Stimulated activated CD4-positive, alpha-beta T cell treated with anti-CD3 and anti-CD28 coated beads, Interleukin-12 subunit alpha, Interleukin-12 subunit beta, amount 100 ng/mL, for 48 hours (primary cell): ENCODE measurements at regions not wholly inside any gene's neighbourhood (a gene's known extent, or its start where the extent isn't known, plus 50 kb on each side); places are given as distances from the start of the nearest gene placed in this dataset.
A peak's percentile ranks its signal among the peaks of the same experiment; 100 is the strongest.

Source experiments
- DNase-seq, 3 donors: peaks; one replicate each; pipeline ENCODE4 v3.0.0-alpha.2; 2020; ENCODE audit warnings: low read depth in 2 of 3, low spot score in 1 of 3

DNA sequence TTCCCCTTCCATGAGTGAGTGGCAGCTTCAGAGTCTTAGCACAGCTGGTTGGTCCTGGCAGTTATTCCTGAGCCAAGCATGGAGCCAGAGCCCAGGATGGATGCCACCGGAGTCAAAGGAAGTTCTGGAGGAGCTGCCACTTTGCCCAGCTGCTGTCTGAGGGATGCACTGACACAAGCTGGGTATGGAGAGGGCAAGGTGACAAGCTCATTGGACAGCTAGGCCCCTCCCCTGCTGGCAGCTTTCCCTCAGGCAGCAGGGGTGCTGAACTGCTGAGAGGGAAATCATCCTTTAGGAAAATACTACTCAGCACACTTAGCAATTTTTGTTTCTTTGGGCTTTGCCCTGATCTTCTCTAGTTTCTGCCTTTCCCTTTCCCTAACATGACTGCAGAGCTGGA, 99.3 kb upstream of the SESN3 start:
- no peak for DNase-seq

DNA sequence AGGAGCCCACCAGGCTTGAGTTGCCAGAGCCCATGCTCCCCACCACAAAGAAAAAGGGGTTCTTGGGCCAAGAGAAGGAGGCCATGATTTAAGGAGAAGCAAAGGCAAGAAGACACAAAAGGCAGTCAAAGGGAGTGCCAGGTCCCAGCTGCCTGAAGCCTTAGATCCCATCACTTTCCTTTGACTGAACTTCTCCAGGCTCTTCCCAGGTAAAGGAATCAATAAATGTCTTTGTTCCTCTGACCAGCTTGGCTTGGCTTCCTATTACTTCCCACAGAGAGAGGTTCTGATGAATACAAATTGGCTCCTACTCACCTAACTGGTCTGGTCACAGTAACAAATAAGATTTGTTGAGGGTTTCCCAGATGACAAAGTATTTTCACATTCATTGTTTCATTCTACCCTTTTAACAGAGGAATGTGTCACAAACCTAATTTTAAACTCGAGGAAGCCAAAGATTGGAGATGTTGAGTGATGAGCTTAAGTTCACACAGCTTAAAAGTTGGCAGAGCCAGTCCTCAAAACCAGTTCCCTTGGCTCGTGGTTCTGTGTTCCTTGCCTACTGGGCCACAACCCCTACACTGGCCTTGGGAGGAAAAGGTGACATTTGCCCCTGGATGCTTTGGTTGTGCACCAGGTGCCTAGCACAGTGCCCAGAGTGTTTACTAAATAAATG, 96.4 kb upstream of the SESN3 start:
- no peak for DNase-seq

DNA sequence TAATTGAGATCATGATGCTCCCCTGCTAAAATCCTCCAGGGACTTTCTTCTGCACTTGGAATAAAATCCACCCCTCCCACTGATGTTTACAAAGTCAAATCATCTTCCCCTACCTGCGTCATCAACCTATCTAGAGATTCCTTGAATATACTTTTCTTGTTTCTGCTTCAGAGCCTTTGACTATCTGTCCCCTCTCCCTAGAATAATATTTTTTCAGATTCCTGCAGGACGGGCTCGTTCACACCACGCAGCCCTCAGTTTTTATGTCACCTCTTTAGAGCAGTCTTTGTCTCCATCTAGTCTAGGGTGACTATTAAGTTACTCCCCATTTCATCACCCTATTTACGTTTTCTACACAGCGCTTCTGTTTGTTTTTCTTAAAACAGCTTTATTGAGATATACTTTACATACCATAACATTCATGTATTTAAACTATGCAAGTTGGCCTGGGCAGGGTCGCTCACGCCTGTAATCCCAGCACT, 94.8 kb upstream of the SESN3 start:
- no peak for DNase-seq

DNA sequence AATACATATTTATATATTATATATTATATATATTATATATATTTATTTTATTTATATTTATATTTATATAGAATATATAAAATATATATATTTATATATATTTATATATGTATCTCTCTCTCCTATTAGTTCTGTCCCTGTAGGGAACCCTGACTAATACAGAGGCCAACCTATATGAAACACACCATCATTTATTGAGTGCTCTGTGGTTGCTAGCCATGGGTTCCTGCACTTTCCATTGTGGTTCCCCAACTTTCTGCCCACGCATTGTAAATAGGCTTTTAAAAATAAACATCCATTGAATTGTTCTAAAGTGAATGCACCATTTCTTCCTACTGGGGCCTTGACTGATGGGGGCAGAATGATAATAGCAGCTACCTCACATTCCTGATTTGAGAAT, 93.8 kb upstream of the SESN3 start:
- DNase-seq, result no peak

DNA sequence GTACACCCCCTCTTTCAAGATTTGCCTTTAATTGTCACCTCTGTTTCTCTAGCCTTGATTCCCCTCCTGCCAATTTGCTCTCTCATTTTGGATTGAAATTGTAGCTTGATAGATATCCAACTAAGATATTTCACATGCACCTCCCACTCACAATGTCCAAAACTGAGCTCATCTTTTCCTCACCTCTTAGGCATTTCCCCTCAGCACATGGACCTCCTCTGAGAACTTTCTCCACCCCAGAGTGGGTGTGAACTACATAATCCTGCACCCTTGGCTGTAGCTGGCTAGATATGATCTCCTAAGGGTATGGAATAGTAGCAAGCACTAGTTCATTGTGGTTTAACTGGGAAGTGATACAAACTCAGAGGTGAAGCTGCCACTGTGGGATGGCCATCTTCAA, 91.5 kb upstream of the SESN3 start:
- no peak for DNase-seq

DNA sequence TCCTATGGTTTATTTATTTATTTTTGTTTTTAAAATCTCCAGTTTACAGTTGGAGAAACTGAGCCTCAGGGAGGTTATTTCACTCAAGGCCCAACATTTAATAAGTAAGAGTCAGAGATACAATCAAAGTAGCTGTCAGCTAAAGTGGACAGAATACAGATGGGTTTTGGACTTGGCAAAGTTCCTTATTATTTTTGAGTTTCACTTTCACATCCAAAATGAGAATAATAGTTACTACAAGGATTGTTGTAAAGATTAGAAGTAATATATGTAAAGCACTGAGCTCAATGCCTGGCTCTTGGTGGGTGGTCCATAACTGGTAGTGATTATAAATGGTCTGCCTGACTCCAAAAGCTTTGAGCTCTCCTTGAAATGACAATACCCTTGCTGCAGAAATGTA, 87.5 kb upstream of the SESN3 start:
- no peak for DNase-seq

DNA sequence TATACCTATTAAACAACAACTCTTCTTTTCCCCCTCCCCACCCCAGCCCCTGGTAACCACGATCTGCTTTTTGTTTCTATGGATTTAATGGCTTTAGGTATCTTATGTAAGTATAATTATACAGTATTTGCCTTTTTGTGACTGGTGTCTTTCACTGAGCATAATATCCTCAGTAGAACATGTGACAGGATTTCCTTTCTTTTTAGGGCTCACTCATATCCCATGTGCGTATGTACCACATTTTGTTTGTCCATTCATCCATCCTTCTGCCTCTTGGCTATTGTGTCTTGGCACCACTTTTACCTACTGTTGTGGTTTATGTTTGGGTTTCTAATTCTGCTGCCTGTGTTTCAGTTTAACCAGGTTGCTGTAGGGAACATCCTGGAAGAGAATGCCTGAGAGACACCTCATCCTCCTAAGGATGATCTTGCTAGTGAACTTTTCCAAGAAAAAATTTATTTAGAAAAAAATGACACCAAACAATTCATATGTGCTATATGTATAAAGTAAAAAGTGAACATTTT, 77.6 kb upstream of the SESN3 start:
- DNase-seq, result no peak

DNA sequence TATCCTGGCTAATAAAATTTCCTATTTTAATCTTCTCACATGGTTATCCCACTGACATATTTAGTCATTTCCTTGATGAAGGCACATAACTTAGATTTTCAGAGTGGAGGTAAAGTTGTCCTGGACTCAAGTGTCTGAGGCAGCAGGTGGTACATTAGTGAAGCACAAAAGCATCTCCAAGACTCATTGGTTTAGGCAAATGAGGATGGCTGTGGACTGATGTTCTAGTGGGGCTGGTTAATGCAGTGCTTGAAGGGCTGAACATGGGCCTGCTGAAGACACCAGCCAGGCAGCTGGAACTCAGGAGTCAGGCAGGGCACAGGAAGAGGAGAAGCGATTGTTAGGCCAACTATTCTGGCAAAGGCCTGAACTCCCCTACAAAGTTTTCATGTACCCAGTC, 76.3 kb upstream of the SESN3 start:
- DNase-seq, result no peak

DNA sequence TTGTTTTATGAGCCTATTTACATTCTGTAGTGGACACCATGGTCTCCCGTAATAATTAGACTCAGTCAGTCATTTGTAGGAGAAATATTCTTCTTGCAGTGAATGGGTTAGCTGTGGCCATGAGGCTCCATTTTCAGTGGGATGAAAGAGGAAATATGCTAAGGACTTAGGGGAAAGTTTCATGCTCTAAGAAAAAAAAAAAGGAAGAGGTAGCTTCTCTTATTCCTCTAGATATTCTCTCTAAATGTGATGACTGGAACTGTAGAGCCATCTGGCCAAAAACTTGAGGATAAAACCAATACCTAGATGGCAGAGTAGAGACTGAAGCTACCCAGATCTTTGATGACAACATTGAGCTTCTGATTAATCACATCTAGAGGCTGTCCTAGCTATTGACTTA, 75.8 kb upstream of the SESN3 start:
- no peak for DNase-seq

DNA sequence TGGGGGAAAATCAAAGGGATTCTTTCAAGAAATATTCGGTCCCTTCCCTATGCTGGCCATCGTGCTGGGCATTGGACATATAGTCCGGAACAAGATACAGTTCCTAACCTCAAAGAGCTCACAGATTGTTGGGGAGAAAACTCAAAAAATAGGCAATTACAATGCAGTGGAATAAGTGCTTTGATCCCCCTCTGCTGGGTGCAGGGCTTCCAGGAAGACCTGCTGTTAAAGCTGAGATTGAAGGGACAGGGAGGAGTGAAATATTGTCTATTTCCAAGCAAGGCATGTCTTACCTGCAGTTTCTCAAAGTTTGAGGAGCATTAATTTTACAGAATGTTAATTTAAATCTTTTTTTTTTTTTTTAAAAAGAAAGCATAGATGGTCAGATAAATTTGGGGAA, 75.1 kb upstream of the SESN3 start:
- no peak for DNase-seq

DNA sequence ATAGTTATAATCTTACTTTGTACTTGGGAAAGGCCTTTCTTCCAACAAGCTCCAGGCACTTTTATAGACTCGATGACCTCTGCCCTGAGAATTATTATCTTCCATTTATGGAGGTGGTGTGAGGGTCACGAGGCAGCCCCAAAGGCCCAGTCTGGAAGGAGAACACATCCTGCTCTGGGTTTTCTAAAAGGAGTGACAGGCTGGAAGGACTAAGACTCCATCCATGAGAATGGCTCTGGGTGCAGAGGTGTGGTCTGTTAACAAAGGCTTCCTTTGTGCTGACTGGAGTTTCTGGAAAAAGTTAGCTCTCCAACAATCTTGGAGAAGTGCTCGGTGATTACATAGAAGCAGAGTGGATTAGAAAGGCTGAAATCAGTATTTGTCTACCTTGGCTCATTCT, 74.7 kb upstream of the SESN3 start:
- no peak for DNase-seq

DNA sequence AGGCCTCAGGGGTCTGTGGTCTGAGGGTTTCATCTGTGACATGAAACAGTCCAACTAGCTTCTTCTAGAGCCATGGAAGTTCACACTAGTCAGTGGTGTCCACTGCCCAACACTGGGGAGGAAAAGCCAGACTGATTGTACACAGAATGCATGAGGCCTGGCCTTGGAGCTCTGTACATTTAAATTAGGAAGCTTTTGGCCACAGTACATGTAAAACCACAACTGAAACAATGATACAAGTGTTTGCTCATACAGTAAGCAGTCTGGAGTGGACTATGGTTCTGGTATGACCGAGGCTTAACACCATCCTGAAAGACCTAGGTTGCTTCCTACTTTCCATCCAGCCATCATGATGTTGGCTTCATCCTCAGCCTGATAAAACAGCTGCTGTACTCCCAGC, 73.8 kb upstream of the SESN3 start:
- no peak for DNase-seq

DNA sequence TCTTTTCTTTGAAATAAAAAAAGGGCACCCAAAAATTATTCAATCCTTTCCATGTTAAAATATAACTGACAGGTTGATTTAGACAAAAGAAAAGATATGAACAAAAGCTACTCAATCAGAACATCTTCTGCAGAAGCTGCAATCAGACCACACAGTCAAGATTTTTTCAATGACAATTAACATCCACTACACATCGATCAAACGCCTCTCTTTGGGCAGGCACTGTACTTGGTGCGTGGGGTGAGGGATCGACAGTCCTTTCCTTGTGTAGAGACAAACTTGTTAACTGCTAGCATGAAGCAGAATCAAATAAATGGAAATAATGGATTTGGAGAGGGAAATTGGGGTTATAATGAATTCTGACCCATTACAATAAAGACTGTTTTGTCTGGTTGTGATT, 71.2 kb upstream of the SESN3 start:
- DNase-seq, result no peak

DNA sequence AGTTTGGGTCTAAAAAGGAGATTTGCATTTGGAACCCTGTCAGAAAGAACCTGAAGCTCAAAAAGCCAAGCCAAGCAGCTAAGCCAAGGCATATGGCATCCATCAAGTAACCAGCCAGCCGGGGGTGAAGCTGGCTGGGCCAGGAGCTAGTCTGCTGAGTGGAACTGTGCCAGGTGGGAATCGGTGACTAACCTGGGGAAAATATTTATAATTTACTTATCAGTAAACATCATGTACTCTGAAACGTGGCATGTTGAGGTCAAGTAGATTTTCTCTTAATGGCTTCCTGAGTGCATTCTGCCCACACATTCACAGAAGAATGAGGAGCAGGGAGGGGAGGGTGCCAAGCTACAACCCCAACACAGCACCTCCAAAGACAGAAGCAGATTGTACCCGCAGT, 70.5 kb upstream of the SESN3 start:
- no peak for DNase-seq

DNA sequence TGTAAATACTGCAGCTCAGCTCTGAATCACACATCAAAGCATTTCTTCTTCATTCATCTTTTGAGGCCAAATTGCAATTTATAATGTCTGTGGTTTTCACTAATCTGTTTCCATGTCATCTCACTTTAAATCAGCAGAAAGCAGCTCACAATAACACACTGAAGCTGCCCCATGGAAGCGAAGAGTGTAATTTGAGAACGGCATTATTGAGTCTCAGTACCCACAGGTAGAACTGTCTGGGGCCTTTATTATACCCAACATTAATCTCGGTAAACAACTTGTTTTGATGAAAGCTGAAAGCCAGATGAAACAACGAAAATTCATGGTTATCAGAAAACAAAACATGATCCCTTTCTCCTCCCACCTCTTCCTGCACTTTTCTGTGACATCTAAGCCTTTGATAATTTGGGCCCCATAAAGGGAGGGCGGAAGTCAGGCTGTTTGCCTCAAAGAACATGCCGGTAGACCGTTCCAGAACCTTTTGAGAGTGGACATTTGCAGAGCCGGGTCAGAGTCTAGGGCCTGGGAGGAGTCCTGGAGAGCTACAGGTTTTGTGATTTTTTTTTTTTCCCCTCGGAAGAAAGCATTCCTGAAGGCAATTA, 68.2 kb upstream of the SESN3 start:
- peak in 1 of 3 donors; percentile 6 for DNase-seq

DNA sequence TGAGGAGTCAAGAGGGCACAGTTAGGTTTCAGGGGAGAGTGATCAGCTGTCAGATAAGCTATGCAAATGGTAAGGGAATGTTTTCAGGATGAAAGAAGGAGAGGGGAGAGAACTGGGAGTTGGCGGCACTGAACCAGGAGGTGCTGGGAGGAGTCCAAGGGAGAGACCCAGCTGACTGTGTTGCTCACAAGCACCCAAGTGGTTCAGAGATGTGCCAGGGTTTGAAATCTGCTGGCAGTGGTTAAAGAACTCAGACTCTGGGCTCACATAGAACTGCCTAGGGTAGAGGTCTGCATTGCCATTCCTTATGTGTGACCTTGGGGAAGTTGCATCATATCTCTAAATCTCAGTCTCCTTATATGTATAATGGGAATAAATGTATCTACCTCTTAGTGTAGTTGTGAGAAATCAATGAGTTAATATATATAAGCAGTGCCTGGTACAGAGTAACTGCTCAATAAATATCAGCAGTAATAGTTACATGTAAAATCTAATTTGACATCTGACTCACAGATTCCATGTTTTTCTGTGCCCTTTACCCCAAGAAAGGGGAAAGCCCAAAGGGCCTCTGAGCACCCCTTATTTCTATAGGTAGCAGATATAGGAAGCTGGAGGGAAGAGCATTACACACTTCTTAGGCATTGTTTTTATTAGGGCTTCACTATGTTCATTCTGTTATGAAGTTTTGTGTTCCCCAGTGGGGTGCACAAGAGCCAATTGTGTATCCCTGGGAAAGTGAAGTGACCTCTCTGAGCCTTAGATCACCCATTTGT, 66.9 kb upstream of the SESN3 start:
- no peak for DNase-seq

DNA sequence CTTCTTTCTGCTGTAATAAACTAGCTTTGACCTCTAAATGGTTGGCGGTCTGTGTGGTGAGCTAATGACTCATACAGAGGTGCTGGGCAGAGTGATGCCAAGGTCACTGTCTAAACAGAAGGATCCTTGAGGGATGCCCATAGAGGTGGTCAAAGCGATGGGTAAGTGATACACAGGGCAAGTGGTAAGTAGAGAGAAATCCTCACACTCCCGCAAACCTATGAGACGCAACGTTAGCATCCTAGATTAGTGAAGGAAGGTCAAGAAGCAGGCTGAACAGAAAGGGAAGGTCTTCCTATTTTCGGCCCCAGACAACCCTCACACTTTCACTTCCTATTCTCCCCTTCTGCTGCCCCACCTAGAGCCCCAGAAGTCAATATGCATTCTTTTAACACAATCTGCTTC, 65.6 kb upstream of the SESN3 start:
- no peak for DNase-seq

DNA sequence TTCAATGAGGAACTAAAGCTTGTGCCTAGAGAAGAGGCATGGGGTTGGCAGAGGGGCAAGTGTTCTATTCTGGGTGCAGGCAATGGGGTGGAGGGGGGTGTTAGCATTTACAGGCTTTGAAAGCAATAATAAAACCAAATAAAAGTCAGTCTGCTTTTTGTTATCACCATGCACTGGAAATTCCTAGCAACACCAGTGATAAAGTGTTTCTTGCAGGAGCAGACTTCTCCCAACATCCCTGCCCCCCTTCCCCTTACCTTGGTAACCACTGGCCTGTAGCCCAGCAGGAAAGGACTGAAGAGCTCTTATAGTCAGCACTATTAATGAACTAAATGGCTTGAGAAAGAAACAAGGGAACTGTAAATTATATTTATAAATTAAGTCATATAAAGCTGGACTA, 65.2 kb upstream of the SESN3 start:
- no peak for DNase-seq

DNA sequence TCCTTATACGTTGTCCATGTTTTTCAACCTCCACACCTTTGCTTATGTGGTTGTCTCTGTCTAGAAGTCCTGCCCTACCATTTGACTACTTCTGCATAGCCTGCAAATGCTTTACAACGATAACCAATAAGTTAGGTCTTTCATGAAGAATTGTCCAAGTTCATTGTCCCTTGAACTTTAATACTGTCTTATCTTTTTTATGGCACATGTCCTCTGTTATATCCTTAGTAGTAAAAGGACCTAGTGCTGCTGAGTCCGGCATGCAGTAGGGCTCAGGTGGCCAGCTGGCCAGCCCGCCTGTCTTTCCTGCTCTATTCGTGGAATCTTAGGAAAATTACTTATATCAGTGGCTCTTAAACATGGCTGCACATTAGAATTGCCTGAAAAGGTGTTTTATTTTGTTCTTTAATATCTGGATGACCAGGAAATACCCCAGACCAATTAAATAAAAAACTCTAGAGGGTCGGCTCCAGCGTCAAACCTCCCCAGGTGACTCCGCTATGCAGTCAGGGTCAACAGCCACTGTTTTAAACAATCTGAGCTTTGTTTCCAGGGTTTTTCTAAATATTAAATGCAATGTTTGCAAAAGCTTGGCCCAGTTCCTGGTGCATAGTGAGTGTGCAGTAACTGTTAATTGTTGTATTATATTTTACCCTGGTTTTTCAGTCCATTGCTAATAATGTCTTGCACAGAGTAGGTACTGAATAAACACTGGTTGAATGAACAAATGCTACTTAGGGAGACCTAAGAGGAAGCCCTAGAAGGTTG, 64.6 kb upstream of the SESN3 start:
- DNase-seq, result no peak

DNA sequence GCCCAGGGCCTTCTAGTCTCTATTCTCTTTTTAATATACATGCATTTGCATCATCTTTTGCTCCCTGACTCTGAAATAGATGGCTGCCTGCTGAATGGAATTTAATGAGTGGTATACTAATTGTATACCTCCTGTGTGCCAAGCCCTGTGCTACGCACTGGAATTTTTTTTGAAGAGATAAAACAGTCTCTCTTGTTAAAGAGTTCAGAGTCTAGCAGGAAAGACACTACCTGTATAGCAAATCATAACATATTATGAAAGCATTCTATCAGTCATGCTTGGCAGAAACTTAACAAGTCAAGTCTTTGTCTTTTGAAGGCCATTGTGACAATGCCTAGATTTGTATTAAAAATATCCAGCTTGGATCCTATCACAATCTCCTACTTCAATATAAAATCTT, 63.7 kb upstream of the SESN3 start:
- no peak for DNase-seq

DNA sequence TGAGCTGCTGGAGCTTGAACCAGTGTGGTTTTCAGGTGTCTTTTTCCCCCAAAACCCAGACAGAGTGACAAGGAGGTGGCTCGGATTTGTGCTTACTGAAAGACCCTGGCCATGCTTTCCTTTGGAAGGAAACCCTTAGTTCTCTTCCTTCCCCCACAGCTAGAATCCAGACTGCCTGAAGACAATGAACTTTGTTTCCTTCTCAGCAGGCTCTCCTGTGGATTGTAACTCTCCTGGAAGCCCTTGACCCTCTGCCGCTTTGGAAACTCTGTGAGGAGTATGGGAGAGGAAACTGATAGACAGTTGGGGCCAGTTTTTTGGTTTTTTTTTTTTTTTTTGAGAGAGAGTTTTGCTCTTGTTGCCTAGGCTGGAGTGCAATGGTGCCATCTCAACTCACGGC, 62.1 kb upstream of the SESN3 start:
- DNase-seq, result no peak

DNA sequence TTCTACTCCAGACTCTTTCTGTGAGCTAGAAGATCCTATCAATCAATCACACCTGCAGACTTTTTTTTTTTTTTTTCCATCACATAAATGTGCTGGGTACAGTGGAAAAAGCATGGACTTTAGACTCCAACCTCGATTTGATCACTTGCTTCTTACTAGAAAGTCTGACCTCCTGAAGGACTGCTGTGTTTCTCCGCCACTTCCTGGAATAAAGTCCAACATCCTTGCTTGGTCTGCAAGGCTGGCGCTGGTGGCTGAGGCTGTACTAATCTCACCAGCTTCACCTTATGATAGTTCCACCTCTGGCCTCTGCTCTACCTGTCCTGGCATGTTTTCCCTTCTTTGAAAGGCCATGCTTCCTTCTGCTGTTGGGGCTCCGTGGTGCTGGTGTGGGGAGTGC, 60.9 kb upstream of the SESN3 start:
- no peak for DNase-seq
